NB4 (cell line): ENCODE measurements at regions not wholly inside any gene's neighbourhood (a gene's known extent, or its start where the extent isn't known, plus 50 kb on each side); places are given as distances from the start of the nearest gene placed in this dataset.

Source experiments
- DNase-seq: peaks from one replicate; pipeline ENCODE4 v3.0.0; 2010; ENCODE audit warnings: low read depth
- H3K4me3 ChIP-seq: one replicate; pipeline ENCODE4 v1.5.1; 2011; ENCODE audit warnings: mild to moderate bottlenecking, low read depth, low read length, moderate library complexity
- CTCF ChIP-seq: IDR thresholded peaks from one replicate; pipeline ENCODE4 v1.5.1; 2012; ENCODE audit warnings: low read depth, low read length
- MAX ChIP-seq: IDR thresholded peaks from 2 replicates; pipeline ENCODE4 v1.6.1; 2011; ENCODE audit warnings: low read depth, low read length
- MYC ChIP-seq: IDR thresholded peaks from 2 replicates; pipeline ENCODE4 v1.6.1; 2011; ENCODE audit warnings: low read depth, low read length
- POLR2A ChIP-seq: IDR thresholded peaks from 2 replicates; pipeline ENCODE4 v1.6.1; 2011; ENCODE audit warnings: mild to moderate bottlenecking; ENCODE audit not compliant: insufficient read length; ENCODE audit errors: extremely low read depth

- TF ChIP-seq POLR2A (no peak), CTCF (no peak)
- DNase-seq, result no peak
- no peak overlapping the region for H3K4me3 ChIP-seq
These were observed 518.8 kb downstream of the IRX1 start for GRCh38 chr5:4114452-4114851.

GRCh38 chr5:4116834-4117233 lies 521.2 kb downstream of the IRX1 start:
- DNase-seq, result peak; percentile 29
- H3K4me3 ChIP-seq, result no peak overlapping the region
- TF ChIP-seq MAX, result 0 out of 2 replicates have a peak, but pooled peaks have one; percentile 26
- no peak for TF ChIP-seq CTCF

- TF ChIP-seq CTCF (no peak), POLR2A (no peak), MYC (no peak)
- no peak overlapping the region for H3K4me3 ChIP-seq
- DNase-seq, result no peak
These were observed 528.8 kb downstream of the IRX1 start for GRCh38 chr5:4124221-4124970.

- TF ChIP-seq POLR2A (no peak), MAX (no peak), CTCF (no peak), MYC (no peak)
- no peak for DNase-seq
- H3K4me3 ChIP-seq, result no peak overlapping the region
These were observed 533.4 kb downstream of the IRX1 start for GRCh38 chr5:4128994-4129393.

GRCh38 chr5:4129523-4129922 lies 533.9 kb downstream of the IRX1 start:
- TF ChIP-seq MYC (no peak), MAX (no peak), CTCF (no peak), POLR2A (no peak)
- no peak for DNase-seq
- no peak overlapping the region for H3K4me3 ChIP-seq

GRCh38 chr5:4130819-4131218 lies 535.2 kb downstream of the IRX1 start:
- H3K4me3 ChIP-seq, result no peak overlapping the region
- TF ChIP-seq POLR2A (no peak), CTCF (no peak), MYC (no peak), MAX (no peak)
- no peak for DNase-seq
